ENCODE measurements at regions not wholly inside any gene's neighbourhood (a gene's known extent, or its start where the extent isn't known, plus 50 kb on each side); places are given as distances from the start of the nearest gene placed in this dataset.

DNA sequence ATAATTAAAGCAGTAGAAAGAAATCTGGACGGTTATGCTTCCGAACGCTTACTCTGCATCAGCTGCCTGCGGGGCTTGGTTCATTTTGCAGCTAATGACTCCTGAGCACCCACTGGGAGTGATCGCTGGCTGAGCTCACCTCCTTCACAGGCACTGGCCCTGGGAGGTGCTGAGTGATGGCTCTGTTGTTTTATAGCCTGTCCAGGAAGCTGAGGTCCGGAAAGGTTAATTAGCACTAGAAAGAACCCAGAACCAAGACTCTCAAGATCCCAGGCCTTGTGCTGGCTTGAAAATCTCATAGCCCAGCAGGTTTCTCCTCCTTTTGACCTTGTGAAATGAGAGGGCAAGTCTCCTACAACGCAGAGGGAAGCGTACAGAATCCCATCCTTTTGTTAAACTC is 226.2 kb downstream of the AJAP1 start:
- Histone ChIP-seq H3K4me3 (ENCODE audit: low read depth, low read length) (no peak overlapping the region), H3K27me3 (ENCODE audit: control insufficient read depth, insufficient read depth, low read length) (no peaks in the 10 kb centered on the region), H2AFZ (no peak overlapping the region), H3K9me3 (ENCODE audit: control insufficient read depth, low read length) (no peaks in the 10 kb centered on the region), H3K9ac (no peak overlapping the region), H3K4me2 (ENCODE audit: low read length) (no peak overlapping the region), H3K79me2 (no peaks in the 10 kb centered on the region), H3K4me1 (no peaks in the 10 kb centered on the region), H3K27ac (no peak overlapping the region), H3K36me3 (ENCODE audit: control insufficient read depth, insufficient read depth, low read length) (no peaks in the 10 kb centered on the region)
- no peak for TF ChIP-seq CTCF (IDR thresholded peaks at IDR 0.05)

DNA sequence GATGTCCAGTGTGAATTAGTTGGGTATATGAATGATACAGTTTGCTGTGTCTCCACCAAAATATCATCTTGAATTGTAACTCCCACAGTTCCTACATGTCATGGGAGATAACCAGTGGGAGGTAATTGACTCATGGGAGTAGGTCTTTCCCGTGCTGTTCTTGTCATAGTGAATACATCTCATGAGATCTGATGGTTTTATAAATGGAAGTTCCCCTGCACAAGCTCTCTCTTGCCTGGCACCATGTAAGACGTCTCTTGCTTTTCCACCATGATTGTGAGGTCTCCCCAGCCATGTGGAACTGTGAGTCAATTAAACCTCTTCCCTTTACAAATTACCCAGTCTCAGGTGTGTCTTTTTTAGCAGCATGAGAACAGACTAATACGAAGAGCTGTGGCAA is 223.0 kb downstream of the AJAP1 start:
- TF ChIP-seq CTCF (IDR thresholded peaks at IDR 0.05) = no peak
- Histone ChIP-seq H2AFZ (no peak overlapping the region), H3K27ac (no peak overlapping the region), H3K4me3 (ENCODE audit: low read depth, low read length) (no peak overlapping the region), H3K79me2 (no peaks in the 10 kb centered on the region), H3K4me2 (ENCODE audit: low read length) (no peak overlapping the region), H3K9me3 (ENCODE audit: control insufficient read depth, low read length) (no peaks in the 10 kb centered on the region), H3K9ac (no peak overlapping the region), H3K4me1 (no peaks in the 10 kb centered on the region), H3K27me3 (ENCODE audit: control insufficient read depth, insufficient read depth, low read length) (no peaks in the 10 kb centered on the region), H3K36me3 (ENCODE audit: control insufficient read depth, insufficient read depth, low read length) (no peaks in the 10 kb centered on the region)

GRCh38 chr1:4871373-4871772 is 217.0 kb downstream of the AJAP1 start:
- Histone ChIP-seq H3K9me3 (ENCODE audit: control insufficient read depth, low read length) (no peaks in the 10 kb centered on the region), H3K4me2 (ENCODE audit: low read length) (no peak overlapping the region), H3K36me3 (ENCODE audit: control insufficient read depth, insufficient read depth, low read length) (no peaks in the 10 kb centered on the region), H3K27ac (no peak overlapping the region), H3K4me1 (no peaks in the 10 kb centered on the region), H3K27me3 (ENCODE audit: control insufficient read depth, insufficient read depth, low read length) (no peaks in the 10 kb centered on the region), H2AFZ (no peak overlapping the region), H3K9ac (no peak overlapping the region), H3K4me3 (ENCODE audit: low read depth, low read length) (no peak overlapping the region), H3K79me2 (no peaks in the 10 kb centered on the region)
- TF ChIP-seq CTCF (IDR thresholded peaks at IDR 0.05) = no peak

DNA sequence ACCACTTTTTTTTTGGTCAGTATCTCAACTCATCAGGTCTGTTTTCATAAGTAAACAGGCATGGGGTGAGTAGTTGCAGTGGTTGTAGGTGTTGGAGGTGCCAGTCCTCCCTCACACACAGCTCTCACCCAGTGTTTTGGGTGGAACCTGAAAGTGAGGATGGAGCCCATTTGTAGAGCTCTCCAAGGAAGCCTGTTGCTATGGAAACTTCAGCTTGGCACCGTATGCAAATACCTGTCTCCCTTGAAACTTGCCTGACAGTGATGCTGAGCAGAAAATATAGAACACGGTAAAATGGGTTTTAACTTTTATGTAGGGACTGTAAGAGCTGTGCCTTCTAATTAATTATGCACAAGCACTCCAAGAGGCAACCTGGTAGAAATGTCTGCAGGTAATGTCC is 214.1 kb downstream of the AJAP1 start:
- no peak overlapping the region for H3K4me3 ChIP-seq (ENCODE audit: low read depth, low read length)
- H3K27me3 ChIP-seq (ENCODE audit: control insufficient read depth, insufficient read depth, low read length) = no peaks in the 10 kb centered on the region
- no peaks in the 10 kb centered on the region for H3K9me3 ChIP-seq (ENCODE audit: control insufficient read depth, low read length)
- no peak overlapping the region for H2AFZ ChIP-seq
- no peak overlapping the region for H3K9ac ChIP-seq
- no peaks in the 10 kb centered on the region for H3K79me2 ChIP-seq
- TF ChIP-seq CTCF (IDR thresholded peaks at IDR 0.05) = no peak
- no peaks in the 10 kb centered on the region for H3K4me1 ChIP-seq
- H3K36me3 ChIP-seq (ENCODE audit: control insufficient read depth, insufficient read depth, low read length) = no peaks in the 10 kb centered on the region
- no peak overlapping the region for H3K4me2 ChIP-seq (ENCODE audit: low read length)
- H3K27ac ChIP-seq = no peak overlapping the region

GRCh38 chr1:4856396-4856795 is 202.0 kb downstream of the AJAP1 start:
- no peak for TF ChIP-seq CTCF (IDR thresholded peaks at IDR 0.05)
- Histone ChIP-seq H3K4me1 (peaks cover 2% of the 10 kb centered on the region), H3K79me2 (no peaks in the 10 kb centered on the region), H3K27ac (no peak overlapping the region), H3K27me3 (ENCODE audit: control insufficient read depth, insufficient read depth, low read length) (no peaks in the 10 kb centered on the region), H3K4me3 (ENCODE audit: low read depth, low read length) (no peak overlapping the region), H2AFZ (no peak overlapping the region), H3K9ac (no peak overlapping the region), H3K36me3 (ENCODE audit: control insufficient read depth, insufficient read depth, low read length) (no peaks in the 10 kb centered on the region), H3K9me3 (ENCODE audit: control insufficient read depth, low read length) (no peaks in the 10 kb centered on the region), H3K4me2 (ENCODE audit: low read length) (no peak overlapping the region)
